ENCODE measurements at regions not wholly inside any gene's neighbourhood (a gene's known extent, or its start where the extent isn't known, plus 50 kb on each side); places are given as distances from the start of the nearest gene placed in this dataset.

DNA sequence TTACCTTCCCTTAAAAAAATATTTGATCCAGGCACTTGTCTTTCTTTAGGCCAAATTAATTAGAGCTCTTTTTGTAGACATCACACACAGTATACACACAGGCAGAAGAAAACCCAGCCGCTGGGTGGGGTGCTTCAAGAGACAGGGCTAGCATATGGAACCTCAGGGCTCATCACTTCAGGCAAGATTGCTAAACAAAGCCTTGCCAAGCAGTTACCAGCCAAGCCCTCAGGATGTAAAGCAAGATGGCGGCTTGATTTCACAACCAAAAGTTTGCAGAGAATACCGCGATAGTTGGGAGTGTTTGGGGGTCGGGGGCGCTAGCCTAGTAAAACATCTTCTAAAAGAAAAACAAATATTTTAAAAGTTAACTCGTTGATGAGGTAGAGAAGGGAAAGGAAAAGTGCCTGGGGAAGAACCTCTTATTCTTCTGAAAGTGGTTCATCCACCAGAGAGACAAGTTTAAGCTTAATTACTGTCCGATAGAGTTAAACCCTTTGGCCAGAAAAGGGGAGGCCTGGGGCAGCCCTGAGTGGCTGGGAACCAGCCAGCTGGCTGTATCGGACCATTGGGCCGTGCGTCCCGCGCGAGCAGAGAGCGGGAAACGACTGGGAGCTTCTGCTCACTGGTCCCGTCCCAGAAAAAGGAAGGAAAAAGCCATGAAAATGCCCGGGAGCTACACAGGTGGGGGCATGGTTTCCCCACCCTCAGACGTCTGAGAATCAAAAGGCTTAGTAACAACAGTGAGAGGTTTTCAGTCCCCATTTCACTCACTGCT lies 254.9 kb upstream of the PCDH20 start:
- Histone ChIP-seq H3K4me3 (ENCODE audit: low read depth, low read length) (no peak overlapping the region), H3K36me3 (ENCODE audit: control insufficient read depth, insufficient read depth, low read length) (no peaks in the 10 kb centered on the region), H3K4me1 (ENCODE audit: control insufficient read depth, insufficient read depth, low read length) (no peaks in the 10 kb centered on the region), H3K27ac (ENCODE audit: low read depth, low read length) (no peak overlapping the region), H3K9ac (ENCODE audit: low read length) (no peak overlapping the region), H3K9me3 (ENCODE audit: control insufficient read depth, insufficient read depth, low read depth, low read length) (no peaks in the 10 kb centered on the region), H3K27me3 (ENCODE audit: control insufficient read depth, insufficient read depth, low read length) (no peaks in the 10 kb centered on the region)

DNA sequence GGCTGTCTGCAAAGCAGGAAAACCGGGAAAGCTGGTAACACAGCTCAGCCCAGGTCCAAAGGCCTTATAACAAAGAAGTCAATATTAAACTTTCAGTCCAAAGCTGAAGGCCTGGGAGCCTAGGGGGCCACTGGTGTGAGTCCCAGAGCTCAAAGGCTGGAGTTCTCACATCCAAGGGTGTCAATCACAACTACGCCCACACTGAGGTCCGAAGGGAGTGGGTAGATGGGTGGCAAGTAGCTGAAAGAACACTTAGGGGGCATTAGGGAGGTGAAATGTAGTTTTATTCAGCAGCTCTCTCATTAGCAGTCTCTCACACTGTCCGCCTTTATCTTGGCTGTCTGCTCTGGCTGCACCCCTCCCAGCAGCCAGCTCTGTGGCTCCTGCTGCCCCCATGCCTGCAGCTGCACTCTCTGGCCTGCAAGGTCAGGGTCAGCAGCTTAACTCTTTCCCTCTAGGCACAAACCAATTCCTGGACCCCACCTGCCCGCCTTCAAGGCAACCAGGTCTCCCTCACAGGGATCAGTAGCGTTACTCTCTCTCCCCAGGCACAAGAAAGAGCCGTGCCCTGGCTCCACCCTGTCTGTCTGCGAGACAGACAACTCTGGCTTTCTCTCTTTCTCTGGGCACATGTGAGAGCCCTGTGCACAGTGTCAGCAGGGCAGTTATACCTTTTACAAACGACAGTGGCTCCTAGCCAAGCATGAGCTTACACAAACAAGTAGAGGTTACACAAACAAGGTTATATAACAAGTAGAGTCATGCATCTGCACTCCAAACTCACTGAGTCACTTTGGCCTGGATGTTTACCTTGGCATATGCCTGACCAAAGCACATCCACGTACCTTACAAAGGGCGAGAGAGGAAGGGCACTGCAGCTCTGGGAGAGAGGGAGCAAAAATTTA lies 249.4 kb upstream of the PCDH20 start:
- Histone ChIP-seq H3K9ac (ENCODE audit: low read length) (no peak overlapping the region), H3K36me3 (ENCODE audit: control insufficient read depth, insufficient read depth, low read length) (no peaks in the 10 kb centered on the region), H3K4me3 (ENCODE audit: low read depth, low read length) (no peak overlapping the region), H3K27ac (ENCODE audit: low read depth, low read length) (no peak overlapping the region), H3K27me3 (ENCODE audit: control insufficient read depth, insufficient read depth, low read length) (no peaks in the 10 kb centered on the region), H3K9me3 (ENCODE audit: control insufficient read depth, insufficient read depth, low read depth, low read length) (no peaks in the 10 kb centered on the region), H3K4me1 (ENCODE audit: control insufficient read depth, insufficient read depth, low read length) (no peaks in the 10 kb centered on the region)

DNA sequence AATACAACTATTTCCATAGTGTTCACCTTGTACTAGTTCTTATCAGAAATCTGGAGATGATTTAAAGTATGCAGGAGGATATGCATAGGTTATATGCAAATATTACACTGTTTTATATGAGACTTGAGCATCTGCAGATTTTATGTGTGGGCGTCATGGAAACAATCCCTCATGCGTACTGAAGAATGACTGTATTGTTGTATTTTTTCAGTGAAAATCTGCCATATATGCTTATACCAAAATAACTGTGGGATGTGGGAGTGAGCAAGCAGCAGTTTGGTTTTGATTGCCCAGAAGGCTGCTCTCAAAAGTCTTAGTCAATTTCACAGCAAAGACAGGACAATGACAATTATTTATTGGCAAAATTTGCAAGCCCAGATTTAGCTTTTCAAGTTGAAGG lies 238.8 kb upstream of the PCDH20 start:
- Histone ChIP-seq H3K9me3 (ENCODE audit: control insufficient read depth, insufficient read depth, low read depth, low read length) (no peaks in the 10 kb centered on the region), H3K4me3 (ENCODE audit: low read depth, low read length) (no peak overlapping the region), H3K27ac (ENCODE audit: low read depth, low read length) (no peak overlapping the region), H3K36me3 (ENCODE audit: control insufficient read depth, insufficient read depth, low read length) (no peaks in the 10 kb centered on the region), H3K27me3 (ENCODE audit: control insufficient read depth, insufficient read depth, low read length) (no peaks in the 10 kb centered on the region), H3K9ac (ENCODE audit: low read length) (no peak overlapping the region), H3K4me1 (ENCODE audit: control insufficient read depth, insufficient read depth, low read length) (no peaks in the 10 kb centered on the region)

DNA sequence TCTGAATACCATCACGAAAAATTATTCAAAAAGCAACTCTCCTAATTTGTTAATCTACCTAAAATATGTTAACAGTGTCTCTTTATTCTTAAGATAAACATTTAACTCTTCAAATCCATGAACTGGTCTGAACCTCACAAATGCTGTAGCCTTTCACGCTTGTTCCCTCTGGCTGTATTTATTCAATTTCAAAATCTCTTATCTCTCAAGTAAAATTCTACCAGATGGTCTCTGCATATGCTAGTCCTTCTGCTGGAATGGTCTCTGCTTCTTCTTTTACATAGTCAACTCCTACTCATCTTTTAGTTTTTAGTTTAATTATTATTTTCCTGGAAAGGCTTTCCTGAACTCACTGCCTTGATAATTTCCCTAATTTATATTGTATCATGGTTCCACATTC lies 232.9 kb upstream of the PCDH20 start:
- H3K9ac ChIP-seq (ENCODE audit: low read length) = no peak overlapping the region
- no peaks in the 10 kb centered on the region for H3K36me3 ChIP-seq (ENCODE audit: control insufficient read depth, insufficient read depth, low read length)
- no peak overlapping the region for H3K27ac ChIP-seq (ENCODE audit: low read depth, low read length)
- H3K9me3 ChIP-seq (ENCODE audit: control insufficient read depth, insufficient read depth, low read depth, low read length) = no peaks in the 10 kb centered on the region
- H3K27me3 ChIP-seq (ENCODE audit: control insufficient read depth, insufficient read depth, low read length) = no peaks in the 10 kb centered on the region
- H3K4me1 ChIP-seq (ENCODE audit: control insufficient read depth, insufficient read depth, low read length) = no peaks in the 10 kb centered on the region
- no peak overlapping the region for H3K4me3 ChIP-seq (ENCODE audit: low read depth, low read length)

DNA sequence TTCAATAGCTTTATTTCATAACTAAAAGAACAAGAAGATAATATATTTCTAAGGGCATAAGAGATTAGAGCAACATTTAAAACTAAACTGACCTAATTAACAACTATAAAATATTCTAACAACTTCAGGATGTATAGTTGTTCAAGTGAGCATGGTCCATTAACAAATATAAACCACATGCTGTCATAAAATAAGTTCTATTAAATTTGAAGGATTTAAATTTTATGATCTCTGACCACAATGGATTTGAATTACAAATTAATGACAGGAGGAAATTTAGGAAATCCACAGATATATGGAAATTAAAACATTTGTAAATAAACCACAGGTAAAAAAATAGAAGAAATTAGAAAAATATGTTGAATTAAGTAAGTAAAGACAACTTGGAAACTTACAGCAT lies 196.5 kb upstream of the PCDH20 start:
- no peak overlapping the region for H3K4me3 ChIP-seq (ENCODE audit: low read depth, low read length)

DNA sequence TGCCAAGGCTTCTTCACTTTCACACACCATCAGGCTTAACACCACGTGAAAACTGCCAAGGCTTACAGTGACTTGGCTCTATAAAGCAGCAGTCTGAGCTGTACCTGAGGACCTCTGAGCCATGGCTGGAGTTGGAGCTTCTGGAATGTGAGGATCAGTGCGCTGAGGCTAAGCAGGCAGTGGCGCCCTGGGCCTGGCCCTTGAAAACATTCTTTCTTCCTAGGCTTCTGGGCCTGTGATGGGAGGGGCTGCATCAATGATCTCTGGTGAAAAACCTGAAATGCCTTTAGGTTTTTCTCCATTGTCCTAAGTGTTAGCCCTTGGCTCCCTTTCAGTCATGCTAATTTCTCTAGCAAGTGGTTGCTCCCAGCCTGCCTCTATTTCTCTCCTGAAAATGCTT lies 192.5 kb upstream of the PCDH20 start:
- Histone ChIP-seq H3K9me3 (ENCODE audit: control insufficient read depth, insufficient read depth, low read depth, low read length) (0 out of 2 replicates have a peak, but pooled peaks cover 3% of the 10 kb centered on the region), H3K36me3 (ENCODE audit: control insufficient read depth, insufficient read depth, low read length) (no peaks in the 10 kb centered on the region), H3K9ac (ENCODE audit: low read length) (no peak overlapping the region), H3K4me1 (ENCODE audit: control insufficient read depth, insufficient read depth, low read length) (peaks cover 10% of the 10 kb centered on the region; the same call in 1 of the 2 replicates), H3K27me3 (ENCODE audit: control insufficient read depth, insufficient read depth, low read length) (no peaks in the 10 kb centered on the region), H3K4me3 (ENCODE audit: low read depth, low read length) (no peak overlapping the region), H3K27ac (ENCODE audit: low read depth, low read length) (no peak overlapping the region)

More for the DNA sequence above, 196.5 kb upstream of the PCDH20 start:
- H3K9me3 ChIP-seq (ENCODE audit: control insufficient read depth, insufficient read depth, low read depth, low read length) = 0 out of 2 replicates have a peak, but pooled peaks cover 3% of the 10 kb centered on the region
- H3K27ac ChIP-seq (ENCODE audit: low read depth, low read length) = no peak overlapping the region
- H3K4me1 ChIP-seq (ENCODE audit: control insufficient read depth, insufficient read depth, low read length) = peaks cover 10% of the 10 kb centered on the region; the same call in 1 of the 2 replicates
- H3K9ac ChIP-seq (ENCODE audit: low read length) = no peak overlapping the region
- H3K27me3 ChIP-seq (ENCODE audit: control insufficient read depth, insufficient read depth, low read length) = no peaks in the 10 kb centered on the region
- no peaks in the 10 kb centered on the region for H3K36me3 ChIP-seq (ENCODE audit: control insufficient read depth, insufficient read depth, low read length)

DNA sequence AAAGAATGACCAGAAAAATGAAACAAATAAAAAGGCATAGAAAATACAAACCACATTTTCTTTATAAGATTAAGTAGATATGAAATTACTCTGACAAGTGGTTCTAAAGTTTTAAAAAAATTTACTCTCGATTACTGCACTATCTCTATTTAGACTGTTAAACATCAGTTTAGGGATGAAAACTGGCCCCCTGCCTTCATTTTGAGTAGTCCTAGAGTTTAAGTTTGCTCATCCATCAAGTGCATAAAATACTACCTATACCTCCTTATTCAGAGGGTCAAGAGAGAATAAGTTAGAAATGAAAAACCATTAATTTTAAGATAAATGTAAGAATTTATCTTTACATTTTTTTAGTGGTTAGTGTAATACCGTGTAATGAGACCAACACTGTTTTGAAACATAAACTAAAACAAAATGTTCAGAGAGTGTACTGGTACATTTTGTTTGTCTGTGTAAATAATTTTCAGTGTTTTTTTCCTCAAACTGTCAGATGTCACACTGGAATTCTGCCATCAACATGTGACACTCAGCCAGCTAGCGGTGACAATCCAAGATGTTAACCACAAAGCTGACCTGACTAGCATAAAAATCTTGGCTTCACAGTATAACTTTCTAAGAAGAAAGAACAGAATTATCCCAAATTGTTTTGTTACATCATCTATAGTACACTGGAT lies 184.8 kb upstream of the PCDH20 start:
- H3K27ac ChIP-seq (ENCODE audit: low read depth, low read length) = no peak overlapping the region
- no peaks in the 10 kb centered on the region for H3K4me1 ChIP-seq (ENCODE audit: control insufficient read depth, insufficient read depth, low read length)
- H3K36me3 ChIP-seq (ENCODE audit: control insufficient read depth, insufficient read depth, low read length) = no peaks in the 10 kb centered on the region
- H3K27me3 ChIP-seq (ENCODE audit: control insufficient read depth, insufficient read depth, low read length) = no peaks in the 10 kb centered on the region
- H3K4me3 ChIP-seq (ENCODE audit: low read depth, low read length) = no peak overlapping the region
- no peak overlapping the region for H3K9ac ChIP-seq (ENCODE audit: low read length)
- no peaks in the 10 kb centered on the region for H3K9me3 ChIP-seq (ENCODE audit: control insufficient read depth, insufficient read depth, low read depth, low read length)

DNA sequence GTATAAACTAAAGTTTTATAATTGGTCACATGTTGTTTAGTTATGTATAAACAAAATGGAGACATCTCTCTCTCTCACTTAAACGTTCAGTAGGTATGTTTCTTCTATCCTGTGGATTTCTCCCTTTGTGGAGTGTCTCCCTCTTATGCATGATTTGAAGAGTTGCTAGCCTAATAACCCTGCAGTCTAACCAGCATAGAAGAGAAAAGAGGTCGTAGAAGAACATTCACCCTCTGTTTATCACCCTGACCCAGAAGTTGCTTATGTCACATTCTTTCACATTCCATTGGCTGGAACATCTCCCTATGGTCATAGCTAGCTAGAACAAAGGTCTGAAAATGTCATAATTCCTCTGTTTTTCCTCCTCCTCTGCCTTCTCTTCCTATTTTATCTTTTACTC lies 176.8 kb upstream of the PCDH20 start:
- Histone ChIP-seq H3K9me3 (ENCODE audit: control insufficient read depth, insufficient read depth, low read depth, low read length) (no peaks in the 10 kb centered on the region), H3K4me3 (ENCODE audit: low read depth, low read length) (no peak overlapping the region), H3K27me3 (ENCODE audit: control insufficient read depth, insufficient read depth, low read length) (no peaks in the 10 kb centered on the region), H3K9ac (ENCODE audit: low read length) (no peak overlapping the region), H3K27ac (ENCODE audit: low read depth, low read length) (no peak overlapping the region), H3K4me1 (ENCODE audit: control insufficient read depth, insufficient read depth, low read length) (no peaks in the 10 kb centered on the region), H3K36me3 (ENCODE audit: control insufficient read depth, insufficient read depth, low read length) (no peaks in the 10 kb centered on the region)

DNA sequence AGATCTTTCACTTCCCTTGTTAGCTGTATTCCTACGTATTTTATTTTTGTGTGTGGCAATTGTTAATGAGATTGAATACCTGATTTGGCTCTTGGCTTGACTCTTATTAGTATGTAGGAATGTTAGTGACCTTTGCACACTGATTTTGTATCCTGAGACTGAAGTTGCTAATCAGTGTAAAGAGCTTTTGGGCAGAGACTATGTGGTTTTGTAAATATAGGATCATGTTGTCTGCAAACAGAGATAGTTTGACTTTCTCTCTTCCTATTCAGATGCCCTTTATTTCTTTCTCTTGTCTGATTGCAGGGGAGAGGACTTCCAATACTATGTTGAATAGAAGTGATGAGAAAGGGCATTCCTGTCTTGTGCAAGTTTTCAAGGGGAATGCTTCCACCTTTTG lies 160.3 kb upstream of the PCDH20 start:
- Histone ChIP-seq H3K4me3 (ENCODE audit: low read depth, low read length) (no peak overlapping the region), H3K27me3 (ENCODE audit: control insufficient read depth, insufficient read depth, low read length) (no peaks in the 10 kb centered on the region), H3K27ac (ENCODE audit: low read depth, low read length) (no peak overlapping the region), H3K9ac (ENCODE audit: low read length) (no peak overlapping the region), H3K4me1 (ENCODE audit: control insufficient read depth, insufficient read depth, low read length) (no peaks in the 10 kb centered on the region), H3K9me3 (ENCODE audit: control insufficient read depth, insufficient read depth, low read depth, low read length) (no peaks in the 10 kb centered on the region), H3K36me3 (ENCODE audit: control insufficient read depth, insufficient read depth, low read length) (no peaks in the 10 kb centered on the region)

DNA sequence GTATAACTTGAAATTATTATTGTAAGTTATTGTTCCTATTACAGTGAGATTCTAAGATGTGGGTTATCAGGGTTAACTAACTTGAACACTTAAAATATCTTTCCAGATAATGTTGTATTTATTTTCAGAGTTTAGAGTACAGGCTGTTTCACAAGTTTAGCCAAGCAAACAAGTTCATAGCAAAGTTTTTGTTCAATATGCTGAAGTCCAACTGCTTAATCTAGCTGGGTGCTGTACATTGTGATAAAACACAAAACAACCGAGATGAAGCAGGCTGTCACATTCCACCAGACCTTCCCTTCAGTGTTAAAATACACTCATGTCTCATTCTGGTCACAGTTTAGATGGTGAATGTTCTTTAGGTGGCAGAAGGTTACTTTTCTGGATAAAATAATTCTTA lies 148.0 kb upstream of the PCDH20 start:
- no peaks in the 10 kb centered on the region for H3K4me1 ChIP-seq (ENCODE audit: control insufficient read depth, insufficient read depth, low read length)
- H3K4me3 ChIP-seq (ENCODE audit: low read depth, low read length) = no peak overlapping the region
- no peak overlapping the region for H3K27ac ChIP-seq (ENCODE audit: low read depth, low read length)
- H3K9ac ChIP-seq (ENCODE audit: low read length) = no peak overlapping the region
- H3K9me3 ChIP-seq (ENCODE audit: control insufficient read depth, insufficient read depth, low read depth, low read length) = no peaks in the 10 kb centered on the region
- H3K36me3 ChIP-seq (ENCODE audit: control insufficient read depth, insufficient read depth, low read length) = no peaks in the 10 kb centered on the region
- H3K27me3 ChIP-seq (ENCODE audit: control insufficient read depth, insufficient read depth, low read length) = no peaks in the 10 kb centered on the region

DNA sequence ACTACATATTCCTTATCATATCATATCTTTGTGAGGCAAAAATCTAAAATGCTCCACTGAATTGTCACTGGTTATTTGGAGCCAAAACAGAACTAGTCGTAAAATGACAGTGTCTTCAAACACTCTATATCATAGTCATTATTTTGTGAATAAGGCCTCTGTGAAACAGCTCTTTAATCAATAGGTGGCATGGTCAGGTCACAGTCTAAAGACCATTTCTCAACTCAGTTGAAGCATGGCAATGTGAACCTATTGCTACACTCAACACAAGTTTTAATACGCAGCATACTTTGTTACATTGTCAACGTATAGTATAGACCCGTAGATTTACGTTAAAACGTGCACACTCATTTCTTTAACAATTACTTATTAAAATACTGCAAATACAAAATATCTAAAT lies 131.3 kb upstream of the PCDH20 start:
- Histone ChIP-seq H3K27ac (ENCODE audit: low read depth, low read length) (no peak overlapping the region), H3K36me3 (ENCODE audit: control insufficient read depth, insufficient read depth, low read length) (no peaks in the 10 kb centered on the region), H3K9ac (ENCODE audit: low read length) (no peak overlapping the region), H3K4me1 (ENCODE audit: control insufficient read depth, insufficient read depth, low read length) (no peaks in the 10 kb centered on the region), H3K4me3 (ENCODE audit: low read depth, low read length) (no peak overlapping the region), H3K27me3 (ENCODE audit: control insufficient read depth, insufficient read depth, low read length) (no peaks in the 10 kb centered on the region), H3K9me3 (ENCODE audit: control insufficient read depth, insufficient read depth, low read depth, low read length) (no peaks in the 10 kb centered on the region)
